HG03342 (cell line): ENCODE measurements at regions not wholly inside any gene's neighbourhood (a gene's known extent, or its start where the extent isn't known, plus 50 kb on each side); places are given as distances from the start of the nearest gene placed in this dataset.

Experiments
- ATAC-seq: cut with Tn5 transposase; IDR thresholded peaks from one replicate; pipeline ENCODE4 v1.9.1; 2021; ENCODE audit warnings: mild to moderate bottlenecking, moderate library complexity; ENCODE audit not compliant: unreplicated experiment

DNA sequence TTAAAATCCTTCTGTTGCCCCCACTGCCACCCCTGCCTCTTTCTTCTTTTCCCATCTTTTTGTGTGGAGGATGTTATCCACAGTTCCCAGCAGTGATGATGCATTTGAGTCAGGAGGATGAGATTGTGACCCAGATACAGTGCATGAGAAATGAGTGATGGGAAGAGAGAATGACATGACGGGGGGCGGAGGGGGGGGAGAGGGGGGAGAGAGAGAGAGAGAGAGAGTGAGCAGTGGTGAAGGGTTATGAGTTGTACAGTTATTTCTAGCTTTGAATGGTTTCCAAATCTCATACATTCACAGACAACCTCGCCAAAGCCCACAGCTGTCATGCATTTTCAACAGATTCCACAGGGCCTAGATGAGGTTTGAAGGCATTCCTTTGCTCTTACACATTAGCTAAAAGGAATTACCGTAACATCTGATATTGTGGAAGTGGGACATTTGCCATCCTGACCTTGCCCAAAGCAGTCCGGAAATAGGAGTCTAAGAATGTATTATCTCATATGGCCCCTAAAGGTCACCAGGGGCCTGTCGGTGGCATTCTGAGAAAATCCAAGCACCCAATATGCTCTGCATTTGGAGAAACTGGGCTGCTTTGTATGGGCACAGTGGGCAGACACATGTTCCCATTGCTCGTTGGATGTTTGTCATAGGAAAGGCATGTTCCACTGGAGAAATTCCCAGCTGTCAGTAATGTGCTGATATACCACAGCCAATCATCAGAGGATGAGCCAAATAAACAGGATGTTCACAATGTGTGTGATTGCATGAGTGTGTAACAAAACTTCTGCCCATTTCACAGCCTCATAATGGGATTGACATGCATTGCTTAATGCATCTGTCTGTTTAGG lies 435.8 kb downstream of the SPRY1 start:
- no peak for ATAC-seq

DNA sequence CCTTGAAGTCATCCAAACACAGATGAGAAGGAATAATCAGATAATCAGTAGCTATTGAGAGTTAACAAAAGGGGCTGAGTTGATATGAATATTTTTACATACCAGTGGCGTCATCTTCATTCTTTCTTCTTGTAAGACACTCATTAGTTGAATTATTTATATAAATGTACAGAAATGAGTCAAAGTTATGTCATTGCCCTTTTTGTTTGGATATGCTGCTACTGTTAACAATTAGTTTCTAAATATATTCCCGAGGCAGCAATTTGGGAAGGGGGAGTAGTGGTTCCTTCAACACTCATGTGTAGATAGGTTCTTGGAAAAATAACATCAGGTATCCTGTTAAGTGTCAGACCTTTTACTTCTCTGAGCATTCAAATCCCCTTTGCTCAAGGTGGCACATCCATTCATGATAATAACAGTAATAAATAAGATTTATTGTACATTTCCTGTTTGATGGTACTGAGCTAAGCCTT lies 436.6 kb downstream of the SPRY1 start:
- no peak for ATAC-seq

DNA sequence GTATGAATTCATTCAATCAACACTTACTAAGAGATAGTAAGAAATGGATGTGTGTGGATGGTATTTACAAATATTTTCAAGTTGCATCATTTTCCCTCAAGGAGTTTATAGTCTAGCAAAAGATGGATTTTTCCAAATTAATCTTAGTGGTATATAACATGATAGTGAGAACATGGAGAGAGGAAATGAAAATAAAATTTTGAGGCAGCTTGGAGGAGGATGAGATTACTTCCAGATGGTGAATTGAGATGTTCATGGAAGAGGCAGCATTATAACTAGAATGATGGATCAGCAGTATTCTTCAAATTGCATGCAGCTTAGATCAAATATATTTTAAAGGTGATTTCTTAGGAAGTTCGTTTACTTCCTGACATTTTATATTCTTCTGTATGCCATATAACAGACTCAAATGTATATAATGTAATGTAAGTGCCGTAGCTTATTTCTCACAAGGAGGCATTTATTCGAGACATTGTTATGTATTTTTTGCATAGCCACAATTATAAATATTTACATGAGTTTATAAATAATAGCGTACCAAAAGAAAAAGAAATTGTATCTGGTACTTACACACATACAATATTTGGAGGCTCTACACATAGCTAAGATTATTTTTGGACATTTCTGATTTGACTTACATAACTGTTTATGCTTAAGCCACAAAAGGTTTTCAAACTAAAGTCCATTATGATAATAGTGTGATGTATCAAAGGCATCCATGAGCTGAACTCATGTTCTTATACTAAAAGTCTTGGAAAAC lies 439.4 kb downstream of the SPRY1 start:
- ATAC-seq = no peak

DNA sequence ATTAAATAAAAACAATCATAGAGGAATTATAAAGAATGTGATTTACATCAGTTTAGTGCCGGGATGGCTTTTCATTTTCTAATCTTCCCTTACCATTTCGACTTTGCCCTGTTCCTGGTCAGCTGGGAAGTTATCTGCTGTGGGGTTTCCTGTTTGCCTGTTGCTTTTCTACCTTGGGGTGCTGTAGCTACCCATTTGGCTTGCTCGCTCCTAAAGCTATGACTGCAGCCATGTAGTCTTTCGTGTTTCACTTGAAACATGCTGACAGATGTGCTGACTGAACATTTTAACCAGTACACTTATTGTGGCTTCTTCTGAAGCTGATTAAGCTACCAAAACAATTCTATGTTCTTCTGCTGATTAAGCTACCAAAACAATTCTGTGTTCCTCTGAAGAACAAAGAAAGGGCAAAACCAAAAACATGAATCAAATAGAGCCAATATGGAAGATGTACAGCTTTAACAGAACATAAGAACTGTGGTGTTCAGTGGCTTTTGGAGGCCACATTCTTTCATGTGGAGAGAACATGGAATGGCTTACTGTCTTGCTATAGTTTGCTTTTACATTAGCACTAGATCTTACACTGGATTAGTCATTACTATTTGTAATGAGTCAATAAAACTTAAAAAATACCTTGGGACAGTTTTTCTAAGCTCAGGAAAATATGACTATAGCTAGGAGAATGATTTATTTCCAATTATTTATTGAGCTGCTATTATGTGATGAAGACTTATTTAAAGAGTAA lies 440.4 kb downstream of the SPRY1 start:
- no peak for ATAC-seq

DNA sequence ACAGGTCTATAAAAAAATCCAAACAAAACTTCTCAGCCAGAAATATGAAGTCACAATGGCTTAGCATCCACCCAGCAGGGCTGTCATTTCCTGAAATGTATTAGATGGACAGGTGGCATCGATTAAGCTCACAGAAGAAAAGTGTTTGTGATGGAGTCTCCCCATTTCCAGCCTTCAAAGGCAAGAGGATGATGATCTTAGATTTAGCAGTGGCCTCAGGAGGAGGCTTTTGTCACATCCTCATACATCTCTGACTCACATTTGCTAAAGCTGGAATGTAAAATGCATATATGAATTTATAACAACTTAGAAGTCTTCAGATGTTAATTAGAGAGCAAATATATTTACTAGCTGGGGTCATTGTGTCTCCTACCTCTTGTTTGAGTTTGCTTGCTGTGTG lies 441.9 kb downstream of the SPRY1 start:
- no peak for ATAC-seq

DNA sequence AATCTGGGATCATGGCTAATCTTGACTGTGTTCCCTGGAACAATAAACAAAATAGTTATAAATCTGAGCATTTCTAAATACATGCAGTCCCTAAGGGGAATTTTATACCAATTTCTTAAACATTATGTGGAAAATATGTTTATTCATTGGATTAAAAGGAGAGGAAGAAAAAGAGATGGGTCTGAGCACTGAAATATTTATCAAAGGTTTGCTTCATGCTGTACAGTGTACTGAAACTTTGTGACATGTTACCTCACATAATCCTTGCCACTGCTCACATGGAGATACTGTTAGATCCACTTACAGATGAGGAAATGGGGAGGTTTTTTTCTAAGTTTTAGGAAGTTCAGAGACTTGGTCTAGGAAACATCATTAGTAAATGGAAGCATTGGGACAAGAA lies 443.6 kb downstream of the SPRY1 start:
- no peak for ATAC-seq

DNA sequence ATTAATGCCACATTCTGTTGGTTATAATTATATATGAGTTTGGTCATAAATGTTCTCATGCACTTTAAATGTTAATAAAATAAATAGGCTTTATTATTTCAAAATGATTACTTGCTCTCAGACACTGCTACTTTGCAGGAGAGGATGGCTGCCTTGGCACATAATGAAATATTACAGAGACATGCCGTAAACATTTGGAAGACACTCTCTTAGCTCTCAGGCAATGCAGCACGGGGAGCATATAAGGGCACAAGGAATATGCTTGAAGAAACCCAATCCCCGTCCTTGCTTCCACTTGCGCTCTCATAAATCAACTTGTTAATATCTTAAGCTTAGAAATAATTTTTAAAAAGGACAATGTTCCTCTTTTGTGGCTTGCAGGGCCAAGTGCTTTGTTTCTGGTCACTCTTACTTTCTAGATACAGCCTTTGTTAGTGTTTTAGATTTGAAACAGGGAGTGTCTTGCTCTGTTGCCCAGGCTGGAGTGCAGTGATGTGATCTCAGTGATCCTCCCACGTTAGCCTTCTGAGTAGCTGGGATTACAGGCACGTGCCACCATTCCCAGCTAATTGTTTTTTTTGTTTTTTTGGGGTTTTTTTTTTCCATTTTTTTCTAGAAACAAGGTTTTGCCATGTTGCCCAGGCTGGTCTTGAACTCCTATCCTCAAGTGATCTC lies 445.0 kb downstream of the SPRY1 start:
- no peak for ATAC-seq

DNA sequence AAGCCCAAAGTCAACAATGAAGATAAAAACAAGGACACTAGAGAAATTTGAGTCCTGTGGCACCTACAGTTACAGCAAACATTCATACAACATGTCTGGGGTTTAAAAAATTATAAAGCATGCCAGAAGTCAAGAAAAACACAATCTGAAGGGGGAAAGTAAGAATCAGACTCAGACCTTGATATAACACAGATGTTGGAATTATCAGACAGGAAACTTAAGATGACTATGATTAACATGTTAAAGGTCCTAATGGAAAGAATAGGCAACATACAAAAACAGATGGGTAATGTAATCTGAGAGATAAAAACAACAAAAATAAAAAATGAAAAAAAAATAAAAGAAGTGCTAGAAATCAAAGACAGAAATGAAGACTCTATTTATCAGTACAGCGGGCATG lies 446.5 kb downstream of the SPRY1 start:
- ATAC-seq = no peak

DNA sequence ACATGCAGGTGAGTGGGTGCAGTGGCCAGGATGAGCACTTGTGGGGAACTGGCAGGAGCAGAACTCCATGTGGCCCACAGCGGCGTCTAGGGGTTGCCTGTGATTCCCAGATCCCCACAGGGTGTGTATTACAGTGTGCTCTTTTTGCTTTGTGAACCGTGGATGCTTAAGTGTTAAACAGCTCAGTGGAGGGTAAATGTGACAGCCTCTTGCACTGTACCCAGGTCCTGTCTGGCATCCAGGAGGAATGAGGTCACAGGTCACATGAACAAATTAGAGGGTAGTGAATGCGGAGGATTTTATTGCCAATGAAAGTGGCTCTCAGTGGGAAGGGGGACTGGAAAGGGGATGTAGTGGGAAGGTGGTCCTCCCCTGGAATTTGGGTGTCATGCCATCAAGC lies 447.8 kb downstream of the SPRY1 start:
- no peak for ATAC-seq

DNA sequence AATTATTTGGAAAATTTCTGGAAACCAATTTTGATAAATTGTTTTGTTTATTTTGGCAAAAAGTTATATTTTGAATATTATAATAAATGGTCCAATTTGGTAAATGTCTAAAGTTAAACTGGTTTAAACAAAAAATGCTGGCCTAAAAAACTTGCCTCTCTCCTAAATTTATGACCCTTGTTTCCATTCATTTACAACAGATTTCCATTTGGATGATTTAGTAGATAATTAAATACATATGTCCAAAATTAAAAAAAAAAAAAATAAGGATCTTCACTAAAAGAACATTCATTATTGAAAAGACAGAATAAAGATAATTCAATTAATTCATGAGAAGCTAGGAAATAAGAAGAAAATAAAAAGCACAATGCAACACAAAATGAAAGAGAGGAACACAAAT lies 449.5 kb downstream of the SPRY1 start:
- ATAC-seq = no peak

DNA sequence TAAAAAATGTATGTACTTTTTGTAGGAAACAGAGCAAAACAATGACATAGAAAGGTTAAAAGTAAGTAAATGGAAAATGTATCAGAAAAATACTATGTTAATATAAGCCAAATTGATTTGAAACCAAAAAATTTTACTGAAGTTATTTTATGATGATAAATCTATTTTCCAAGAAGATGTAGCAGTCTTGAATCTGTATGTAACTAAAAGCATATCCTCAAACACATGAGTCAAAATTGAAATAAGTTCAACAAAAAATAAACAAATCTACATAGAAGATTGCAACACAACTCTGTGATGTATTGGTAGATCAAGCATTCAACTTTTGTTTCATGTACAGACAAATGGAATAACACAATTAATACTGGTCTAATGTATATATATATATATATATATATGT lies 450.0 kb downstream of the SPRY1 start:
- ATAC-seq = no peak

DNA sequence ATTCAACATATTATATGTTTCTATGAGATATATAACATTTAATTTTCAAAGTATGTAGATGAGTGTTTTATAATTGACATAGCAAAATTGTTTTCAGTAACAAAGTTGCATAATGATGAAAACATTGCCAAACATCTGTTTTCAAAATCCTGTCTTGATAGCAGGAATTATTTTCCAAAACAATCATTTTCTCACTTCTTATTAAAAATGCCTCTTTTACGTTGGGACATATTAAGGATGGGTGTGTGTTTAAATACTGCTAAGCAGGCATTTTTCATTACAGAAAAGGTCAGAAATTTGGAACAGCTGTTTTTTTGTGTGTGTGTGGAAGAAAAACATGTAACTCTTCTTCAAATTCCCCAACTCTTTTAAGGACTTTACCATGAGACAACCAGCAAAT lies 452.0 kb downstream of the SPRY1 start:
- ATAC-seq = no peak

DNA sequence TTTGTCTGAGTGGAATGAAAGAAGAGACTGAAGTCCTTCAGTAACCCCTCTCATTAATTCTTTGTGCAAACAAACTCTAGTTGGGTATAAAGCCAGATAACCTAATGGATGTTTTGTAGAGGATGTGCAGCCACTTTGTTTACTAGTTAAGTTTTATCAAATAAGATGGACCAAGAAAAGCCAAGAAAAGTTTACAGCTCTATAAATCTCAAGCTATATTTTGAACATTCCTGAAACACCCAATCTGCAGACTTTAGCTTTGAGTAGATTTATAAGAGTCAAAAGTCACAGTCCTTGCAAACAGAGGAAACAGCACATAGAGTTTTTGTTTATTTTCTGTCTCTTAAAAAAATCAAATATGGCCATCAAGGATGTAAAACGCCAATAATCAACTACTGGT lies 452.9 kb downstream of the SPRY1 start:
- no peak for ATAC-seq

DNA sequence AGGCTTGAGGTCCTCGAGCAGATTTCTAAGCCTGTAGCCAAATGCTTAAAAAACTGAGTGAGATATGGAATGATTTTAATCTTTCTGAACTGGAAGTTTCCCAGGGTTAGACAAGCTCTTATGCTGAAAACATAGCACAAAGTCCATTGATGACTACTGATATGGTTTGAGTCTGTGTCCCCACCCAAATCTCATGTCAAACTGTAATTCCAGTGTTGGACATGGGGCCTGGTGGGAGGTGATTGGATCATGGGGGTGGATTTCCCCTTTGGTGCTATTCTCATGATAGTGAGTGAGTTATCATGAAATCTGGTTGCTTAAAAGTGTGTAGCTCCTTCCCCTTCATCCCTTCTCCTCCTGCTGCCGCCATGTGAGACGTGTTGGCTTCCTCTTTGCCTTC lies 454.9 kb downstream of the SPRY1 start:
- ATAC-seq = no peak

DNA sequence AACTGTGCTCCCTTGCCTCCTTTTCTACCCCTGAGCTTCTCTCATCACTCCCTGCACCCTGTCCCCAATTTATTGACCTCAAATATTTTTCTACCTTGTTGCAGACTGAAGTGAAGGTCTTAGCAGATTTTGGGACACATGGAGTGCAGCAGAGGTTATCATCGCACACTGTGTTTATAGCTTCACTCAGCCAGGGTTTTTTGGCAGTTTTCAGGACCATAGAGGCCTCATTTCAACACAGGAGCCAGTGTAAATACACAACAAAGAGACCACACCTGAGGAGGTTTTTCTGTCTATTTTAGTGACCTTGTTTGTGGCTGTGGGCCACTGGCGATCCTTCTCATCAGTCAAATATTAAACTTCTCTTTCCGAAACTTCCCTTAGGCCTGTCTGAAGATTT lies 457.1 kb downstream of the SPRY1 start:
- ATAC-seq = no peak

DNA sequence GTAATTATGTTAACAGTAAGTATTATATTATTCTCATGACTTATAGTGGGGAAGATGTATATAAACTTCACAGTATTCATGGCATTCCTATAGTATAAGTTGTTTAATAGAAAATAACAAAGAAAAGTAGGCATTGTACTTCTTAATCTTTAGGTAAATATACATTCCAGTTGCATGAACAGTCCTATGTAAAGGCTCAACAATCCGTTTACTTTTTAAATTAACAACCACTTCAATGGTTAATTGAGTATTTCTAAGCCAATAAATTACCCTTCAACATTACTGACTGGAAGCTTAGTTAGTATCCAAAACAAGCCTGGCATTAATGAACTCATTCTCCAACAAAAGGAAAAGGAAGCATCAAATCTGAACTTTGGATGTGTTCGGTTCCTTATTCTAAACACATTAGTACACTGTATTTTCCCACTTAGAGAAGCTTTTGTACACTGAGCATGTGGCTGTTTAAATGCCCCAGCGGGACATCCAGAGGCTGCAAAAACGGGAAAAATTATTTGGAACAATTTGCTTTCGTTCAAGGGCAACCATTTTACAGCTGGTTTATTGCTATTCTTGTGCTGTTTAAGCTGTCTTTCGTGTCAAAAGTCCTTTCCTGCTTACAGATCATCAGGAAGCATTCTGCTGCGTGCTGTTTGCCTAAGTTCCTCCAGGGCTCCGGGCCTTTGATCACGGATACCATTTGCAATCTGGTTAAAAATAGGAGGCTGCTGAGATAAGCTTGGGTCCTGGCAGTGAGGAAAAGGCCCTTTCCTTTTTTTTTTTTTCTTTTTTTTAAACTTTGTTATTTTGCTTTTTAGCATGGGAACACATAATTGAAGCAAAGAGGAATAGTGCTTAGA lies 460.3 kb downstream of the SPRY1 start:
- no peak for ATAC-seq

DNA sequence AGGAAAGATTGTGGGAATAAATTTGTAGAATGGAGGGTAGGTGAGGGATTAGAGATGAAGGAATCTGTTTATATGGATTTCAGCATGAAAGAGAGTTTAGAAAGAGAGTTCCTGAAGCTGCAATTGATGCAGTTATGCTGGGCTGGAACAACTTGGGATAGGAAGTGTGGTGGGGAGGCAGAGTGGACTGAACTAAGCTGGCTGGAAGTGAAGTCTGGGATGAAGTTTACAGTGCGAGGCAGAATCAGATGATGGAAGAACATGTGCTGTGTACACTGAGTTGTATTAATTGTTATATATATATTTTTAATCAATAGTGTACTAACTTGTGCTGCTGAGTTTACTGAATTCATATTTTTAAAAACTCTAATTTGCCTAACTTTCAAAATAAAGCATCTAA lies 461.9 kb downstream of the SPRY1 start:
- no peak for ATAC-seq

DNA sequence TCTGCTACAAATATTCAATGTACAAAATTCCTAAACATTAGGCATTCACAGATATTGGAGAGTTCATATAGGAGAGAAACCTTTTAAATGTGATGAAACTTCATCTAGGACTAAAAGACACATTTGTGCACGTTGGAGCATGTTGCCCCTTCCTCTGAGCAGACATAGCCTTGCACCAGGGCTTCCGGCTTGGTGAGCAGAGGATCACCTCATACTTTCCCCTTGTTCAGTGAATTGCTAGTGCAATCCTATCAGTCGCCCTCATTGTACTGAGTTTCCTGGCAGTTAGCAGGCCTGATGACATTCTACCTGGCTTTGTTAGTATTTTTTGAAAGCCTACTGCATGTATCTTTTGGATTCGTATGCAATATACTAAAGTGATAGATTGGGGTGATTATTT lies 466.2 kb downstream of the SPRY1 start:
- ATAC-seq = no peak

DNA sequence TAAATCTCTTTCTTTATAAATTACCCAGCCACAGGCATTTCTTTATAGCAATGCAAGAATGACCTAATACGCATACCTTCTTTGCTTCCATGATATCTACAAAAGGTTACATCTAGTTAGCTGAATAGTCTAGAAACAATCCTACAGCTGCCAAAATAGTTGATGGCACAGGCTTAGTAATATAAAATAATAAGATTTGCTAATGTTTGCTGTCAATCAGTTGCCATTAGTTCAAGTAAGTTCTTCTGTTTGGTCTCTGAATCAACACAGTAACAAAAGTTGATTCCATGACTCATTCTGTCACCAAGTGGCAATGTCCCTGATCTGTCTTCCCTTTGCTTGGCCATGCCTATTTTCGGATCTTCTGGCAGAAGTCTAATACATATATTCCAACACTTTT lies 470.2 kb downstream of the SPRY1 start:
- no peak for ATAC-seq

DNA sequence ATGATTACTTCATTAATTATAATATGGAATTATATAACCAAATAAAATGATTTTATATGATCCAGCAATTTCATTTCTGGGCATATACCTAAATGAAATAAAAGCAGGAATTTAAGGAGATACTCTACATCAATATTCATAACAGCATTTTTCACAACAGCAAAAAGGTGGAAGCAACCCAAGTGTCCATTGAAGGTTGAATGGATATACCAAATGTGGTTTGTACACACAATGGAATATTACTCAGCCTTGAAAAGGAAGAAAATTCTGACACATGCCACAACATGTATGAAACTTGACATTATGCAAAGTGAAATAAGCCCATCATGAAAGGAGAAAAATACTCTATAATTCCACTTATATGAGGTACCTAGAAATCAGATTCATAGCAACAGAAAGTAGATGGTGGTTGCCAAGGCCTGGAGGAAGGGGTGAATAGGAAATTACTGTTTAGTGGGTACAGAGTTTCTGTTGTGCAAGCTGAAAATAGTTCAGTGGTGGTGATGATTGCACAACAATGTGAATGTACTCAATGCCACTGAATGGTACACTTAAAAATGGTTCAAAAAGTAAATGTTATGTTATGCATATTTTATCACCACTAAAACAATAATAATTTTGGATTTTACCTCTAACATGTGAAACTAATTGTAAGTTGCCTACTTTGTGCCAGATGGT lies 471.5 kb downstream of the SPRY1 start:
- ATAC-seq = no peak
